H1 (cell line): ENCODE measurements at regions not wholly inside any gene's neighbourhood (a gene's known extent, or its start where the extent isn't known, plus 50 kb on each side); places are given as distances from the start of the nearest gene placed in this dataset.
A peak's percentile ranks its signal among the peaks of the same experiment; 100 is the strongest.

ENCODE experiments used
- CTCF ChIA-PET: fragments of 300-600 bp; sonication (Branson Sonifier 250); formaldehyde crosslinking; loops from one replicate; lab custom pipeline; 2021; ENCODE audit not compliant: partially characterized antibody; lab: Charles Lee
- POLR2A ChIA-PET: fragments of 300-600 bp; sonication (Branson Sonifier 250); formaldehyde crosslinking; loops from one replicate; lab custom pipeline; 2021; ENCODE audit warnings: inconsistent platforms; ENCODE audit not compliant: partially characterized antibody; lab: Charles Lee
- DNase-seq, 2 experiments: peaks; one replicate each; pipeline versions ENCODE4 v3.0.0 to v3.0.0-alpha.2; 2010 to 2022; ENCODE audit warnings: low spot score in 2 of 2, low read depth in 1 of 2, mixed read lengths in 1 of 2
- FAIRE-seq: peaks from 2 replicates; lab custom pipeline; 2011; peaks lifted over from hg19 to GRCh38; lab: Jason Lieb, UNC
- H2AFZ ChIP-seq: 2 replicates; pipeline ENCODE4 v1.8.1; 2012; ENCODE audit warnings: low read length, inconsistent platforms
- H2AK5ac ChIP-seq: 2 replicates; pipeline ENCODE4 v1.6.1; 2013; ENCODE audit warnings: low read depth, low read length
- H2BK120ac ChIP-seq: replicated peaks from 2 replicates; pipeline ENCODE3; 2013; ENCODE audit warnings: low read depth, low read length, inconsistent platforms
- H2BK12ac ChIP-seq: 2 replicates; pipeline ENCODE4 v1.6.1; 2013; ENCODE audit warnings: low read depth, low read length
- H2BK15ac ChIP-seq: 2 replicates; pipeline ENCODE4 v1.6.1; 2013; ENCODE audit warnings: low read length
- H2BK20ac ChIP-seq: 2 replicates; pipeline ENCODE4 v1.6.1; 2013; ENCODE audit warnings: low read length
- H2BK5ac ChIP-seq: 2 replicates; pipeline ENCODE4 v1.6.1; 2013; ENCODE audit warnings: low read depth, low read length
- H3K14ac ChIP-seq: 2 replicates; pipeline ENCODE4 v1.6.1; 2013; ENCODE audit warnings: inconsistent platforms; ENCODE audit not compliant: insufficient read length
- H3K18ac ChIP-seq: 2 replicates; pipeline ENCODE4 v1.6.1; 2013; ENCODE audit warnings: low read length; ENCODE audit errors: extremely low read depth
- H3K23ac ChIP-seq: 2 replicates; pipeline ENCODE4 v1.6.1; 2013; ENCODE audit warnings: inconsistent platforms; ENCODE audit not compliant: insufficient read length
- H3K23me2 ChIP-seq: 2 replicates; pipeline ENCODE4 v1.6.1; 2013; ENCODE audit warnings: low read depth, low read length
- H3K27ac ChIP-seq: 2 replicates; pipeline ENCODE4 v1.6.1; 2011; ENCODE audit warnings: low read depth, low read length, inconsistent platforms
- H3K27me3 ChIP-seq, 4 experiments: replicated peaks in 1 of 4; 1 replicate in 1 of 4; 2 replicates in 3 of 4; pipeline versions ENCODE4 v1.6.1 to v1.8.1; 2011 to 2013; ENCODE audit warnings: low read length in 3 of 4, mild to moderate bottlenecking in 3 of 4, inconsistent platforms in 2 of 4, mixed read lengths in 2 of 4, moderate library complexity in 1 of 4; ENCODE audit not compliant: control insufficient read depth in 3 of 4, insufficient read depth in 3 of 4; ENCODE audit errors: extremely low read depth in 1 of 4
- H3K36me3 ChIP-seq, 4 experiments: 2 replicates each; pipeline versions ENCODE4 v1.6.1 to v1.8.1; 2011 to 2013; ENCODE audit warnings: mild to moderate bottlenecking in 4 of 4, low read length in 3 of 4, moderate library complexity in 2 of 4, control low read depth in 1 of 4, inconsistent platforms in 1 of 4; ENCODE audit not compliant: insufficient read depth in 4 of 4, control insufficient read depth in 2 of 4
- H3K4ac ChIP-seq: replicated peaks from 2 replicates; pipeline ENCODE3; 2013; ENCODE audit warnings: low read length, low read depth, mixed read lengths, inconsistent platforms; ENCODE audit not compliant: insufficient read length
- H3K4me1 ChIP-seq, 4 experiments: replicated peaks in 1 of 4; 1 replicate in 1 of 4; 2 replicates in 3 of 4; pipeline versions ENCODE4 v1.6.1 to v1.8.1; 2011 to 2013; ENCODE audit warnings: low read length in 3 of 4, inconsistent platforms in 2 of 4, mixed read lengths in 1 of 4; ENCODE audit not compliant: insufficient read depth in 4 of 4, control insufficient read depth in 3 of 4
- H3K4me2 ChIP-seq, 2 experiments: 2 replicates each; pipeline versions ENCODE4 v1.6.1 to v1.8.1; 2011 to 2013; ENCODE audit warnings: low read depth in 2 of 2, low read length in 2 of 2, control low read depth in 1 of 2, inconsistent platforms in 1 of 2, mild to moderate bottlenecking in 1 of 2; ENCODE audit not compliant: insufficient read depth in 1 of 2
- H3K4me3 ChIP-seq, 4 experiments: fragments of 200-600, 300-600 bp in 1 of 4; sonication (generic), shearing (Covaris generic), sonication (Bioruptor Twin) in 1 of 4; 2 replicates each; pipeline versions ENCODE4 v1.5.1 to v1.8.1; 2011 to 2016; ENCODE audit warnings: low read length in 4 of 4, low read depth in 3 of 4, control low read depth in 2 of 4, inconsistent platforms in 2 of 4, mild to moderate bottlenecking in 2 of 4, mixed read lengths in 1 of 4, moderate library complexity in 1 of 4; ENCODE audit not compliant: insufficient read depth in 2 of 4; ENCODE audit errors: extremely low read depth in 1 of 4
- H3K56ac ChIP-seq: replicated peaks from 2 replicates; pipeline ENCODE3; 2013; ENCODE audit warnings: low read depth, mild to moderate bottlenecking, mixed read lengths, low read length, inconsistent platforms; ENCODE audit not compliant: insufficient read length
- H3K79me1 ChIP-seq: 2 replicates; pipeline ENCODE4 v1.6.1; 2013; ENCODE audit warnings: low read depth, low read length, control low read depth
- H3K79me2 ChIP-seq, 2 experiments: 2 replicates each; pipeline versions ENCODE4 v1.6.1 to v1.8.1; 2012 to 2013; ENCODE audit warnings: low read length in 2 of 2, mild to moderate bottlenecking in 2 of 2, inconsistent platforms in 1 of 2; ENCODE audit not compliant: insufficient read depth in 2 of 2, control insufficient read depth in 1 of 2
- H3K9ac ChIP-seq, 4 experiments: replicated peaks in 1 of 4; 1 replicate in 1 of 4; 2 replicates in 3 of 4; pipeline versions ENCODE4 v1.6.1 to v1.8.1; 2011 to 2013; ENCODE audit warnings: low read depth in 3 of 4, low read length in 3 of 4, control low read depth in 2 of 4, mild to moderate bottlenecking in 2 of 4, moderate library complexity in 2 of 4, inconsistent platforms in 1 of 4; ENCODE audit errors: extremely low read depth in 1 of 4
- H3K9me3 ChIP-seq, 2 experiments: 2 replicates each; pipeline versions ENCODE4 v1.6.1 to v1.8.1; 2012 to 2013; ENCODE audit warnings: mild to moderate bottlenecking in 2 of 2, moderate library complexity in 2 of 2, control low read depth in 1 of 2, inconsistent platforms in 1 of 2, low read depth in 1 of 2, low read length in 1 of 2, mixed read lengths in 1 of 2; ENCODE audit not compliant: insufficient read depth in 2 of 2
- H4K20me1 ChIP-seq, 2 experiments: replicated peaks in 1 of 2; 2 replicates each; pipeline versions ENCODE3 to v1.8.1; 2011 to 2013; ENCODE audit warnings: inconsistent platforms in 2 of 2, low read length in 2 of 2, mild to moderate bottlenecking in 1 of 2; ENCODE audit not compliant: insufficient read depth in 2 of 2, control insufficient read depth in 1 of 2
- H4K5ac ChIP-seq: 2 replicates; pipeline ENCODE4 v1.6.1; 2013; ENCODE audit warnings: low read length, low read depth, mixed read lengths, inconsistent platforms; ENCODE audit not compliant: insufficient read length
- H4K8ac ChIP-seq: 2 replicates; pipeline ENCODE4 v1.8.0; 2013; ENCODE audit warnings: mild to moderate bottlenecking, moderate library complexity, low read length, inconsistent platforms; ENCODE audit not compliant: insufficient read depth; ENCODE audit errors: extremely low read depth
- H4K91ac ChIP-seq: replicated peaks from 2 replicates; pipeline ENCODE3; 2013; ENCODE audit warnings: low read length, mixed read lengths, inconsistent platforms; ENCODE audit not compliant: insufficient read length
- ASH2L ChIP-seq: fragments of 200-600, 300-600 bp; sonication (generic); IDR thresholded peaks from one replicate; pipeline ENCODE4 v1.7.1; 2017; ENCODE audit warnings: low read length
- CBX5 ChIP-seq: fragments of 300-800, 300-1000 bp; sonication (generic); IDR thresholded peaks from 2 replicates; pipeline ENCODE4 v1.7.1; 2016; ENCODE audit warnings: antibody characterized with exemption, low read length, low read depth
- CBX8 ChIP-seq: fragments of 300-800, 300-1000 bp; sonication (generic); IDR thresholded peaks from 2 replicates; pipeline ENCODE4 v1.7.1; 2016; ENCODE audit warnings: low read depth, low read length, borderline replicate concordance
- GABPA ChIP-seq: IDR thresholded peaks from 2 replicates; pipeline ENCODE4 v1.6.1; 2011; ENCODE audit warnings: mild to moderate bottlenecking, low read length, moderate library complexity, borderline replicate concordance; ENCODE audit not compliant: insufficient read depth
- PHF8 ChIP-seq: fragments of 200-600 bp; sonication (generic); conservative IDR thresholded peaks from 2 replicates; pipeline ENCODE4 v1.7.1; 2012; ENCODE audit warnings: low read depth, mild to moderate bottlenecking, inconsistent platforms, low read length, moderate library complexity
- POU5F1 ChIP-seq: IDR thresholded peaks from 2 replicates; pipeline ENCODE4 v1.6.1; 2011; ENCODE audit warnings: low read depth, mild to moderate bottlenecking, low read length, moderate library complexity
- RBBP5 ChIP-seq: IDR thresholded peaks from 2 replicates; pipeline ENCODE4 v1.7.1; 2012; ENCODE audit warnings: low read depth, mild to moderate bottlenecking, inconsistent platforms, low read length, moderate library complexity, borderline replicate concordance
- SP2 ChIP-seq: IDR thresholded peaks from 2 replicates; pipeline ENCODE4 v1.6.1; 2012; ENCODE audit warnings: mild to moderate bottlenecking, low read length, inconsistent platforms
- SUZ12 ChIP-seq: fragments of 200-600 bp; sonication (generic); IDR thresholded peaks from 2 replicates; pipeline ENCODE4 v1.6.1; 2012; ENCODE audit warnings: mild to moderate bottlenecking, inconsistent platforms, low read length, moderate library complexity, mixed read lengths
- WGBS, 2 experiments: shearing (Covaris generic) in 1 of 2; methylation state at CpG; one replicate each; pipeline versions ENCODE4 v1.1.6 to v1.1.7; 2013 to 2015; ENCODE audit warnings: low lambda C conversion rate in 2 of 2, mixed read lengths in 2 of 2, inconsistent platforms in 1 of 2, low coverage in 1 of 2, missing lambda C conversion rate in 1 of 2; ENCODE audit not compliant: insufficient replicate concordance in 2 of 2, insufficient coverage in 1 of 2, insufficient read length in 1 of 2; ENCODE audit errors: extremely low coverage in 1 of 2, missing lambda C conversion rate in 1 of 2; 5-methylcytosine and 5-hydroxymethylcytosine counted together

DNA sequence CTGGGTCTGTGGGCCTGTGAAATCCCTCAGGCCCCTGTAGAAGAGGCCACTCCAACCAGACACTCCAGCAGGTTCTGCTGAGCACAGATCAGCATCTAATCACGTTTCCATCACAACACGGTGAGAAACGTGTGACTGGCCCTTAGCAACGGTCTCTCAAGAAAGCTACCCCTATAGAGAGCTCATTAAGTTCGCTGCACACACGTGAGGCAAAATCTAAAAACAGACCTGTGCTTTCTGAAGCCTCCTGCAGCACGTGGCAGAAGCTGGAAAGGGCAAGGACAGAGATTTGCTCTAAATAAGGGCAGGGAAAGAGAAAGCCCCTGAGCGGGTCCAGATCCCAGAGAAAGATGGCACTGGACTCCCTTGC, 56.5 kb downstream of the GPR6 start:
- Histone ChIP-seq H3K4me3 (no peak overlapping the region), H3K18ac (no peak overlapping the region), H3K79me2 (no peaks in the 10 kb centered on the region), H4K8ac (no peak overlapping the region), H4K20me1 (no peaks in the 10 kb centered on the region), H3K9ac (no peak overlapping the region), H4K5ac (no peak overlapping the region), H2AFZ (no peak overlapping the region), H3K23ac (no peak overlapping the region), H2BK5ac (no peak overlapping the region), H2AK5ac (no peak overlapping the region), H3K4me2 (no peak overlapping the region), H3K23me2 (no peaks in the 10 kb centered on the region), H3K27ac (no peak overlapping the region), H3K56ac (no peak overlapping the region), H3K36me3 (no peaks in the 10 kb centered on the region), H2BK20ac (no peak overlapping the region), H2BK120ac (no peak overlapping the region), H3K4ac (no peak overlapping the region), H3K27me3 (no peaks in the 10 kb centered on the region; a peak in 1 of 7 replicates), H2BK12ac (0 out of 2 replicates have a peak overlapping the region, but pooled peaks have one; percentile 46), H3K4me1 (peaks cover 0 to 1% (median 1%) of the 10 kb centered on the region in 4 experiments; a peak in 4 of 7 replicates), H2BK15ac (no peak overlapping the region), H3K9me3 (no peaks in the 10 kb centered on the region), H3K14ac (no peak overlapping the region), H4K91ac (no peak overlapping the region), H3K79me1 (no peaks in the 10 kb centered on the region)
- no peak for FAIRE-seq
- 81% methylated on average over 8 of the region's 8 CpGs; no CpG with 5 or more reads in 1 of the 2 experiments for WGBS, 2 experiments
- ChIA-PET CTCF (interaction anchor here (0.7 to 1.5 kb wide), 2 partner anchors 18 to 332 kb away, joined by 3 to 5 read pairs; no protein-coding TSS in a partner anchor), POLR2A (no interaction called here)
- TF ChIP-seq POU5F1 (no peak), CBX8 (no peak), PHF8 (no peak), ASH2L (no peak), RBBP5 (no peak), GABPA (no peak), SUZ12 (no peak), SP2 (no peak), CBX5 (no peak)
- no peak for DNase-seq
